Coronary artery (tissue), 2 donors: ENCODE measurements at regions not wholly inside any gene's neighbourhood (a gene's known extent, or its start where the extent isn't known, plus 50 kb on each side); places are given as distances from the start of the nearest gene placed in this dataset.

Experiments
- DNase-seq: peaks from one replicate; pipeline ENCODE4 v3.0.0-alpha.2; 2017; ENCODE audit warnings: low spot score
- H3K27ac ChIP-seq, 2 donors: fragments of 200-600 bp; sonication (generic); one replicate each; pipeline ENCODE4 v1.5.1; 2016 to 2019
- H3K4me3 ChIP-seq: fragments of 200-600 bp; sonication (generic); 2 replicates; pipeline ENCODE4 v1.5.1; 2016; ENCODE audit warnings: mild to moderate bottlenecking, moderate library complexity
- TF ChIP-seq, protein P1 (sequence below): fragments of 200-600 bp; sonication (generic); IDR thresholded peaks from one replicate; pipeline ENCODE4 v1.5.1; 2019; ENCODE audit warnings: antibody characterized with exemption

DNA sequence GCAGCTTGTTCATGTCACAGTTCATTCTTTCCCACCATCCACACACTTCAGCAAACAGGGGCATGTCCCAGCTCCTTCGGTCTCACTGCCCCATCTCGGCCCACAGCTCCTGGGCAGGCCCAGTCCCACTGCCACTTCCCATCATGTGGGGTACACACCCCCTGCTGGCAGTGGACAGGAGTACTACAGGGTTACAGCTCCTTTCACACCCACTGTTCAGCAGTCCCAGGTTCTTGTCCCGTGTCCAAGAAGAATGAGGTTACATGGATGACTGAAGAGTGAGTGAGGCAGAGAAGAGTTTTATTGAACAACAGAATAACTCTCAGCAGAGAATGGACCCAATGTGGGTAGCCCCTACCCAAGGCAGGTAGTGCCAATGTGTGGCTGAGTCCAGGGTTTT lies 77.8 kb upstream of the SMLR1 start:
- Histone ChIP-seq H3K27ac (no peak overlapping the region), H3K4me3 (no peak overlapping the region)
- DNase-seq: no peak
- TF ChIP-seq, protein P1, sequence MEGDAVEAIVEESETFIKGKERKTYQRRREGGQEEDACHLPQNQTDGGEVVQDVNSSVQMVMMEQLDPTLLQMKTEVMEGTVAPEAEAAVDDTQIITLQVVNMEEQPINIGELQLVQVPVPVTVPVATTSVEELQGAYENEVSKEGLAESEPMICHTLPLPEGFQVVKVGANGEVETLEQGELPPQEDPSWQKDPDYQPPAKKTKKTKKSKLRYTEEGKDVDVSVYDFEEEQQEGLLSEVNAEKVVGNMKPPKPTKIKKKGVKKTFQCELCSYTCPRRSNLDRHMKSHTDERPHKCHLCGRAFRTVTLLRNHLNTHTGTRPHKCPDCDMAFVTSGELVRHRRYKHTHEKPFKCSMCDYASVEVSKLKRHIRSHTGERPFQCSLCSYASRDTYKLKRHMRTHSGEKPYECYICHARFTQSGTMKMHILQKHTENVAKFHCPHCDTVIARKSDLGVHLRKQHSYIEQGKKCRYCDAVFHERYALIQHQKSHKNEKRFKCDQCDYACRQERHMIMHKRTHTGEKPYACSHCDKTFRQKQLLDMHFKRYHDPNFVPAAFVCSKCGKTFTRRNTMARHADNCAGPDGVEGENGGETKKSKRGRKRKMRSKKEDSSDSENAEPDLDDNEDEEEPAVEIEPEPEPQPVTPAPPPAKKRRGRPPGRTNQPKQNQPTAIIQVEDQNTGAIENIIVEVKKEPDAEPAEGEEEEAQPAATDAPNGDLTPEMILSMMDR: no peak

DNA sequence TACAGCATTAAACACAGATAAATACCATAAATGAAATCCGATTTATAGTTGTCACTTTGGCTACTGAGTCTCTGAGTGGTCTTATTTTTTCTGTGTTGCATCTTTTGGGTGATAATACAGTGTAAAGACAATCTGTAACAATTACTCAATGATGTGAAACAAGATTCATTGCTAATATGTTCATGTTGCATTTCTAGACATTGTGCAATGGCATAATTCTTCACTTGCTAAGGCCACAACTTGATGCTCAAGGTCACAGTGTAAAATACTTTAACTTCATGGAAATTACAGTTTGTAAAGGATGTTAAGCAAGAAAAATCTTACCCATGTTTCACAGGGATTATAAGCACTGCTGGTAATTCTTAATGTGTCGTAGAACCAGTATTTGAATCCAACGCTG lies 74.9 kb upstream of the SMLR1 start:
- H3K27ac ChIP-seq: no peak overlapping the region
- TF ChIP-seq, protein P1: no peak
- DNase-seq: no peak
- H3K4me3 ChIP-seq: no peak overlapping the region

- H3K4me3 ChIP-seq: no peak overlapping the region
- TF ChIP-seq, protein P1: no peak
- DNase-seq: no peak
- no peak overlapping the region for H3K27ac ChIP-seq
These were observed 72.3 kb upstream of the SMLR1 start for GRCh38 chr6:130754786-130755367.

GRCh38 chr6:130755368-130756034 lies 71.7 kb upstream of the SMLR1 start:
- TF ChIP-seq, protein P1: no peak
- H3K27ac ChIP-seq: peak overlapping the region in 1 of 2 donors; percentile 57

DNA sequence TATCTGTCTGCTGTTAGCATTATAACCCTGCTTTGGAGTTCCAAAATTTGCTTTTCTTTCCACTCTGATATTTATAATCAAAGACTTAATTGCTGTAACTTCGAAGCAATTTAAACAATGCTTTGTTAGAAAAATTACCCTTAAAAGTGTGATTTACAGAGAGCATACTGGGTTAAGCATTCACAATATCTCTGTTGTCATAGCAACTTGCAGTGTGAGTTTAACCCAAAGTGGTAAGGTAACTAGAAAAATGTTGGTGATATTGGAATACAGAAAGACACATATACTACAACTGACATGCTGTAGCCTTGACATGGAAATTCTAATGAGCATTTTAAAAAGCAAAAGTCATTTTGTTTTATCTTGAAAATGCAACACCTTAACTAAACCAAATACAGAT lies 70.4 kb upstream of the SMLR1 start:
- no peak for DNase-seq
- Histone ChIP-seq H3K4me3 (no peak overlapping the region), H3K27ac (no peak overlapping the region)
- TF ChIP-seq, protein P1: no peak

More at GRCh38 chr6:130755368-130756034, 71.7 kb upstream of the SMLR1 start:
- H3K4me3 ChIP-seq: no peak overlapping the region
- no peak for DNase-seq

- TF ChIP-seq, protein P1: no peak
- no peak for DNase-seq
These were observed 68.4 kb upstream of the SMLR1 start for GRCh38 chr6:130758813-130759212.

GRCh38 chr6:130760006-130760405 lies 67.2 kb upstream of the SMLR1 start:
- Histone ChIP-seq H3K4me3 (no peak overlapping the region), H3K27ac (no peak overlapping the region)
- TF ChIP-seq, protein P1: no peak
- DNase-seq: no peak

More at GRCh38 chr6:130758813-130759212, 68.4 kb upstream of the SMLR1 start:
- no peak overlapping the region for H3K27ac ChIP-seq
- no peak overlapping the region for H3K4me3 ChIP-seq
